GM23248 (cell line): ENCODE measurements at regions not wholly inside any gene's neighbourhood (a gene's known extent, or its start where the extent isn't known, plus 50 kb on each side); places are given as distances from the start of the nearest gene placed in this dataset.

ENCODE experiments used
- EZH2 ChIP-seq: fragments of 200-600 bp; sonication (generic); IDR thresholded peaks from 2 replicates; pipeline ENCODE4 v1.6.1; 2018; ENCODE audit warnings: antibody characterized with exemption, mild to moderate bottlenecking; ENCODE audit not compliant: insufficient read depth, poor library complexity, severe bottlenecking
- EZH2phosphoT487 ChIP-seq: fragments of 200-600 bp; sonication (generic); IDR thresholded peaks from 2 replicates; pipeline ENCODE4 v1.6.1; 2018; ENCODE audit warnings: antibody characterized with exemption, moderate library complexity, mild to moderate bottlenecking, low read depth; ENCODE audit not compliant: insufficient read depth

- no peak for TF ChIP-seq EZH2
- TF ChIP-seq EZH2phosphoT487, result no peak
Measured at GRCh38 chr7:82600531-82600930, 157.0 kb upstream of the CACNA2D1 start.
